Activated naive CD8-positive, alpha-beta T cell treated with anti-CD3 and anti-CD28 coated beads, Interleukin-2, amount 50 U/mL, for 24 hours (primary cell): ENCODE measurements at regions not wholly inside any gene's neighbourhood (a gene's known extent, or its start where the extent isn't known, plus 50 kb on each side); places are given as distances from the start of the nearest gene placed in this dataset.
A peak's percentile ranks its signal among the peaks of the same experiment; 100 is the strongest.
"Not testable (repeated sequence)": the region's sequence is repeated elsewhere in the genome, so short reads cannot be mapped to it uniquely, and the experiment has no call there.

Experiments used
- ATAC-seq: fragments of 150-1000 bp; cut with Tn5 transposase; one replicate; pipeline ENCODE4 v1.10.0; 2021
- DNase-seq: peaks from one replicate; pipeline ENCODE4 v3.0.0; 2021
- H3K27ac Mint-ChIP-seq: one replicate; pipeline ENCODE4 v1.8.0; 2021; ENCODE audit warnings: mild to moderate bottlenecking, mixed read lengths
- H3K27me3 Mint-ChIP-seq: one replicate; pipeline ENCODE4 v1.8.0; 2021; ENCODE audit warnings: mixed read lengths
- H3K36me3 Mint-ChIP-seq: one replicate; pipeline ENCODE4 v1.8.0; 2021; ENCODE audit warnings: low read depth, mixed read lengths
- H3K4me1 Mint-ChIP-seq: one replicate; pipeline ENCODE4 v1.8.0; 2021; ENCODE audit warnings: mixed read lengths
- H3K4me3 Mint-ChIP-seq: one replicate; pipeline ENCODE4 v1.8.0; 2021; ENCODE audit warnings: mild to moderate bottlenecking, moderate library complexity, mixed read lengths
- H3K9me3 Mint-ChIP-seq: one replicate; pipeline ENCODE4 v1.8.0; 2021; ENCODE audit warnings: mixed read lengths

DNA sequence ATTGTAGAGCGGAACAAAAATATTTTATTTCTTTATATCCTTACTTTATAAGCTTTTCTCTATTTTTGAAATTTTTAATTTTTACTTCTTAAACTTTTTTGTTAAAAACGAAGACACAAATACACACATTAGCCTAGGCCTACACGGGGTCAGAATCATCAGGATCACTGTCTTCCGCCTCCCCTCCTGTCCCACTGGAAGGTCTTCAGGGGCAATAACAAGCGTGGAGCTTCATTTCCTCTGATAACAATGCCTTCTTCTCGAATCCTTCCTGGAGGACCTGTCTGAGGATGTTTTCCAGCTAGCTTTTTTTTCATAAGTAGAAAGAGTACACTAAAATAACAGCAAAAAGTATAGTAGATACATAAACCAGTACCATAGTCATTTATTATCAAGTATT is 77.7 kb upstream of the DGKG start:
- Mint-ChIP-seq H3K27ac (no peak overlapping the region), H3K27me3 (no peaks in the 10 kb centered on the region), H3K4me1 (no peaks in the 10 kb centered on the region), H3K9me3 (no peaks in the 10 kb centered on the region), H3K4me3 (no peak overlapping the region), H3K36me3 (no peaks in the 10 kb centered on the region)
- DNase-seq: no peak
- ATAC-seq: no peak

DNA sequence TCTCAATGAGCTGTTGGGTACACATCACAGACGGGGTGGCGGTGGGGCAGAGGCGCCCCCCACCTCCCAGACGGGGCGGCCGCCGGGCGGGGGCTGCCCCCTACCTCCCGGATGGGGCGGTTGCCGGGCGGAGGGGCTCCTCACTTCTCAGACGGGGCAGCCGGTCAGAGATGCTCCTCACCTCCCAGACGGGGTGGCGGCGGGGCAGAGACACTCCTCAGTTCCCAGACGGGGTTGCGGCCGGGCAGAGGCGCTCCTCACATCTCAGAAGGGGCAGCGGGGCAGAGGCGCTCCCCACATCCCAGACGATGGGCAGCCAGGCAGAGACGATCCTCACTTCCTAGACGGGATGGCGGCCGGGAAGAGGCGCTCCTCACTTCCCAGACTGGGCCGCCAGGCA is 73.3 kb upstream of the DGKG start:
- not testable (repeated sequence) for DNase-seq, H3K9me3 Mint-ChIP-seq, H3K36me3 Mint-ChIP-seq, ATAC-seq, H3K27ac Mint-ChIP-seq, H3K27me3 Mint-ChIP-seq, H3K4me3 Mint-ChIP-seq
- peaks cover 11% of the 10 kb centered on the region for H3K4me1 Mint-ChIP-seq

DNA sequence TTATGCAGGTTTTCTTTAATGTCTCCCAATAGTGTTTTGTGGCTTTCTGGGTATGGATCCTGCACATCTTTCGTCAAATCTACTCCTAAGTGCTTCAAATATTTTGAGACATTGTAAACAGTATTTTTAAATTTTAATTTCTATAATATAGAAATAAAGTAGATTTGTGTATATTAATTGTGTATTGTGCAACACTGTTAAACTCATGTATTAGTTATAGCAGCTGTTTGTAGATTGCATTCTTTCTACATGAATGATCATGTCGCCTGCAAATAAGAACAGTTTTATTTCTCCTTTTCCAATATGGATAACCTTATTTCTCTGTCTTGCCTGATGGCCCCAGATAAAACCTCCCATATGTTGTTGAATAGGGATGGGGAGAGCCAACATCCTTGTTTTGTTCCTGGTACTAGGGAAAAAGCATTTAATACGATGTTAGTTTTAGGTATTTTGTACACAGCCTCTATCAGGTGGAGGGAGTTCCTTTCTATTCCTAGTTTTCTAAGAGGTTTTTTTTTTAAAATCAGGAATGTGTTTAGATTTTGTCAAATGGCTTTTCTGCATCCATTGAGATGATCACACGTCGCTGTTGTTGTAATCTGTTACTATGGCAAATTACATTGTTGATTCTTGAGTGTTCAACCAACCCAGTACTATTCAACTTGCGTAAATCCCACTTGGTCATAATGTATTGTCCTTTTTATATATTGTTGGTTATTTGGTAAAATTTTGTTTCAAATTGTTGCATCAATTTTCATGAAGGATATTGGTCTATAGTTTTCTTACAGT is 71.1 kb upstream of the DGKG start:
- H3K4me3 Mint-ChIP-seq: no peak overlapping the region
- no peak for DNase-seq
- H3K27me3 Mint-ChIP-seq: peaks cover 4% of the 10 kb centered on the region
- peaks cover 11% of the 10 kb centered on the region for H3K4me1 Mint-ChIP-seq
- no peak overlapping the region for H3K27ac Mint-ChIP-seq
- no peaks in the 10 kb centered on the region for H3K9me3 Mint-ChIP-seq
- ATAC-seq: no peak
- H3K36me3 Mint-ChIP-seq: no peaks in the 10 kb centered on the region

DNA sequence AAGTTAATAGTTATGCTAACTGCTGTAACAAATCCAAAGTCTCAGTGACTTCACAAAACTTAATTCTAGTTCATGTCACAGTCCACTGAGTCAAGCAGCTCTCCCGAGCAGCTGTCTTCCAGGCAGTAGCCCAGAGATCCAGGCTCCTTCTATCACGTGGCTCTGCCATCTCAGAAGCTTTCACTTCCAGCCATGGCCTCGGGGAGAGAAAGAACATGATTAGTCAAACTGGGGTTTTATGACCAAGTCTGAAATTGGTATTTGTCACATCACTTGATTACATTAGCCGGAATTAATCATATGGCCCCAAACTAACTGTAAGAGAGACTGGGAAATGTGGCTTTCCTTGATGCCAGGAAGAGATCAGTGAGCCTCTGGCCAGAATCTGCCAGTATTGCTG is 70.2 kb upstream of the DGKG start:
- Mint-ChIP-seq H3K4me3 (no peak overlapping the region), H3K9me3 (no peaks in the 10 kb centered on the region), H3K27ac (no peak overlapping the region), H3K27me3 (peaks cover 4% of the 10 kb centered on the region), H3K36me3 (no peaks in the 10 kb centered on the region), H3K4me1 (peaks cover 11% of the 10 kb centered on the region)
- DNase-seq (no peak), ATAC-seq (peak; percentile 69)

DNA sequence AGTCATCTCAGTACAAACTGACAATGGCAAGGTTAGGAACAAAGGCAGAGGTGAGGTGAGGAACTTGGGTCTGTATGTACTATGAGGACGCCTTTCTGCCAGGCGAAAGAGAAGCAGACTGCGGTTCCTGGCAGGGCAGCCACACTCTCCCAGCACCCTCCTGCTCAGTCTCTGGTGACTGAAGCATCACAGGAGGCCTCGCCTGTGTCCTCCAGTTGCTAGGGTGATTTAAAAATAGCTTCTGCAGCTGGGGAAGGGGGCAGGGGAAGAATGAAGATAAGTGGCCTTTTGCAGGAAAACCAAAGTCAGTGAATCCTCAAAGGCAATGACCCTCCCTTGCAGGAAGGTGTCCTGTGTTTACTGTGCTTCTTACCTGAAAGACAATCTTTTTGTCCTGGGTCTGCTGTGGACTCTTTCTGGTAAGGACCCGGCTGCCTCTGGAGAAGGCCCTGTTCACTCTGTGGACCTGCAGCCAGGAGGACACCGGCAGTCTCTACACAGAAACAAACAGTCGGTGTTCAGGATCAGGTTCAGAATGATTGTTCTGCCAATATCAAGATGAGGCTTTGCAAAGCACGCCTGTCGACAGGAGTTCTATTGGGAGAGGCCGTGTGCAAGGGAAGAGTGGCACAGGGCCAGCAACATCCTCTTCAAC is 65.7 kb upstream of the DGKG start:
- no peak overlapping the region for H3K27ac Mint-ChIP-seq
- H3K36me3 Mint-ChIP-seq: no peaks in the 10 kb centered on the region
- H3K27me3 Mint-ChIP-seq: peaks cover 4% of the 10 kb centered on the region
- no peak for DNase-seq
- peaks cover 10% of the 10 kb centered on the region for H3K4me1 Mint-ChIP-seq
- no peaks in the 10 kb centered on the region for H3K9me3 Mint-ChIP-seq
- no peak for ATAC-seq
- no peak overlapping the region for H3K4me3 Mint-ChIP-seq

DNA sequence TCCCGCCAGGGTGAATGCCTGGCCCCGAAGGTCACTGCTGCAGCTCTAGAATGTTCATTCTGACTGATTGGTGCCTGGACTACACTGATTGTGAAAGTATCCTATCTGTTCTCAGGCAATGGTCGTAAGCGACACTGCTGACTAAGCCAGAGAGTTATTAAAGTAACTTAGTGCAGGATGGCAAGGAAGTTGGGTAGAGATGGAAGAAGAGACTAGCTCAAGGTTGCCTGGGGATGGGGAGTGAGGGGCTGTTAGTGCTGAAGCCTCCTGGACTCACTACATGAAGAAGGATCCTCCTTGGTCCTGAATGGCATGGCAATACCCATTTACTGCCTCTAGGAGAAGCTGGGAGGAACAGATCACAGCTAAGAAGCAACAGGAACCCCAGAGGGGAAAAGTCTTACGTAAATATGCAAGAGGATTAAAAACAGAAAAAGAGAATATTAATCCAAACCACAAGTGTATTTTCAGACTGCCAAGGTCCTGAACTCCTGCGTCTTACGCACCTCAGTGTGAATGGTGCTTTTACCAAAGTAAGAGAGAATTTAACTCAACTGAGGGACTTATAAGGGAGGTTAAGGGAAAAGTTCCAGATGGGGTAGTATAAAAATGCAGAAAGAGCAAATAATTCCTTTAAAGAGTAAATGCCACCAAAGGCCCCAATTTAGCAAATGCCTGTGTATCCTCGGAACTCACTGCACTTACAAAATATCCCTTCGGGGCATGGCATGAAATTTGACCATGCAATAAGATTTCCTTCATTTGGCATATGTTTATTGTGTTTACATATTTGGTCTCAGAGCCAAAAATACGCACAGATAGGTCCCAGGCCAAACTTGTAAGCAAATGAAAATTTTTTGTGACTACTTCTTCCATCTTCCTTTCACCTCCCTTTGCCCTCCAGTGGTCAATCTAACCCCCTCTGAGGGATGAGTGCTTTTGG is 64.0 kb upstream of the DGKG start:
- DNase-seq: no peak
- Mint-ChIP-seq H3K4me1 (no peaks in the 10 kb centered on the region), H3K9me3 (no peaks in the 10 kb centered on the region), H3K4me3 (no peak overlapping the region), H3K36me3 (no peaks in the 10 kb centered on the region), H3K27me3 (peaks cover 4% of the 10 kb centered on the region), H3K27ac (no peak overlapping the region)
- no peak for ATAC-seq

DNA sequence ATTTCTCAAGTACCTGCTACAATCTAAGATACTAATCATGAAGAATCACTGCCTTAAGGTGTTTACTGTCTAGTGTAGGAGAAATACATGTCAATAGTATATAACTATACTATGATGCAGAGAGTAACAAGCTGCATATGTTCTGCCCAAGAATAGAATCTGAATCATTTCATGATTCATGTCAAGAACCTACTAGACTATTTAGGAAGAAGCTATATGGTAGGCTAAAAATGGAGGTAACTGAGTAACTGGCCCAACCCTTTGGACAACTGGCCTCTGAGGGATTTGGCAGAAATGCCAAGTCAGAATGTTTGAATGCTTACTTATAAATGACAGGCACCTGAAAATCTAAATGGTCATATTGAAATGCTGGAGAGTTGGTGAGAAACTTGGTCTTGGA is 59.9 kb upstream of the DGKG start:
- ATAC-seq (no peak), DNase-seq (no peak)
- H3K4me3 Mint-ChIP-seq: no peak overlapping the region
- H3K9me3 Mint-ChIP-seq: no peaks in the 10 kb centered on the region
- H3K27ac Mint-ChIP-seq: no peak overlapping the region
- no peaks in the 10 kb centered on the region for H3K36me3 Mint-ChIP-seq
- H3K27me3 Mint-ChIP-seq: peaks cover 11% of the 10 kb centered on the region
- H3K4me1 Mint-ChIP-seq: peaks cover 11% of the 10 kb centered on the region

DNA sequence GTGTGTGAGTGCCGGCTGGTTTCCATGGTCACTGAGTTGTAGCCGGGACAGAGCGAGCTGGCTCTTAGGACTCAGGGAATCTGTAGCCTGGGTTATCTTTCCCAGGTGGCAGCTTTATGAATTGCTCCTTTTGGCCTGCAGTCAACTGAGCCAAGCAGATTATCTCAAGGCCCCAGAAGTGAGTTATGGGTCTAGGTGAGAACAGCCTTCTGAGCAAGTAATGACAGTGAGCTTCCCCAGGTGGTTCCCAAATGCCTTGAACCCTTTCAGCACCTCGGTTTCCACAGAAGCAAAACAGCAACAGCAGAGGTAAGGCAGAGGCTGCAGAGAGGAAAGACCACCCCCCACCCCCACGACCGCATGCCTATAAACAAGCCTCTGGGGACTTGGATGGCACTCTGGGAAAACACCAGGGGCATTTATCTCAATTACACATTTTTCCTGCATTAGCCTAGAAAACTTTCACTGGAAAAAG is 56.7 kb upstream of the DGKG start:
- H3K4me1 Mint-ChIP-seq: peaks cover 24% of the 10 kb centered on the region
- no peaks in the 10 kb centered on the region for H3K36me3 Mint-ChIP-seq
- no peaks in the 10 kb centered on the region for H3K9me3 Mint-ChIP-seq
- ATAC-seq (no peak), DNase-seq (no peak)
- H3K27ac Mint-ChIP-seq: no peak overlapping the region
- no peak overlapping the region for H3K4me3 Mint-ChIP-seq
- peaks cover 25% of the 10 kb centered on the region for H3K27me3 Mint-ChIP-seq

DNA sequence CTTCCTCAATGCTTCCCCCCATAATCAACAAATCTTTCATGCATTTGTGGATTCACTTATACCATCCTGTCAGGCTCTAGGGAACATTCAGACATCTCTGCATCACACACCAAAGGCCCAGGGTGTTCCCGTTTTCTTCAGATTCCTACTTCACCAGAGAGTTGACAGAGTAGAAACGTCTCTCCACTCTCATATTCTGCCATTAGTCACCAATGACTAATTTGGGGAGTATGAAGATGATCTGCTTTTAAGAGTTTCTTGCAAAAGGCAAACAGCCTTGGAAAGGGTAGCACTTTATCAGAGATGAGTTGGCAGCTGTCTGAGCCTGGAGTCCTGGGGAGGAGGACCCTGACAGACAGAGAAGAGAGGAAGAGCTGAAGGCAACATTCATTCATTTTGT is 55.8 kb upstream of the DGKG start:
- Mint-ChIP-seq H3K27me3 (peaks cover 33% of the 10 kb centered on the region), H3K9me3 (no peaks in the 10 kb centered on the region), H3K4me3 (no peak overlapping the region), H3K4me1 (peaks cover 29% of the 10 kb centered on the region), H3K36me3 (no peaks in the 10 kb centered on the region), H3K27ac (no peak overlapping the region)
- ATAC-seq (peak; percentile 84), DNase-seq (no peak)

DNA sequence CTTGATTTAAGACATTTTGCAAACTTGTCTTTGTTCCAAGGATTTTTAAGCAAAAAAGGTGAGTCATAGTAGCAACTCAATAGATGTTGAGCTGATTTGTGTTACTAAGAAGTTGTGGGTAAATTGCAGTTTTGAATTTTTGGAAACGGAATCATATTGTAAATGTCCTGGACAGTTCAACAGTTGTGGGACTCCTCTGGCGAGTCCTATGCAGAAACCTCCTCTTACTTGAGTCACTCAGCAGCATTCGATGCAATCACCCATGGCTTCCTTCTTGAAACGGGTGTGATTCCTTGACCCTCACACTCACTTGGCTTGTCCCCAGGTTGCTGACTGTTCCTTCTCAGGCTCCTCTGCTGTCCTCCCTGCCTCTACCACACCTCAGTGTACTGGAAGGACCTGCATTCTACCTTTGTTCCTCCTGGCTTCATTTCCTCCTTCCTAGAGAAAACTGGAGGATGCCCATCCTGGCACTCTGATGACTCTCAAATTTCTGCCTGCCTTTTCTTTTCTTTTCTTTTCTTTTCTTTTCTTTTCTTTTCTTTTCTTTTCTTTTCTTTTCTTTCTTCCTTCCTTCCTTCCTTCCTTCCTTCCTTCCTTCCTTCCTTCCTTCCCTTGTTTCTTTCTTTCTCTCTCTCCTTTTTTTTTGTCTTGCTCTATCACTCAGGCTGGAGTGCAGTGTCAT is 52.8 kb upstream of the DGKG start:
- no peak overlapping the region for H3K27ac Mint-ChIP-seq
- no peak overlapping the region for H3K4me3 Mint-ChIP-seq
- H3K9me3 Mint-ChIP-seq: no peaks in the 10 kb centered on the region
- H3K27me3 Mint-ChIP-seq: peaks cover 30% of the 10 kb centered on the region
- DNase-seq (no peak), ATAC-seq (no peak)
- H3K4me1 Mint-ChIP-seq: peaks cover 47% of the 10 kb centered on the region
- no peaks in the 10 kb centered on the region for H3K36me3 Mint-ChIP-seq

DNA sequence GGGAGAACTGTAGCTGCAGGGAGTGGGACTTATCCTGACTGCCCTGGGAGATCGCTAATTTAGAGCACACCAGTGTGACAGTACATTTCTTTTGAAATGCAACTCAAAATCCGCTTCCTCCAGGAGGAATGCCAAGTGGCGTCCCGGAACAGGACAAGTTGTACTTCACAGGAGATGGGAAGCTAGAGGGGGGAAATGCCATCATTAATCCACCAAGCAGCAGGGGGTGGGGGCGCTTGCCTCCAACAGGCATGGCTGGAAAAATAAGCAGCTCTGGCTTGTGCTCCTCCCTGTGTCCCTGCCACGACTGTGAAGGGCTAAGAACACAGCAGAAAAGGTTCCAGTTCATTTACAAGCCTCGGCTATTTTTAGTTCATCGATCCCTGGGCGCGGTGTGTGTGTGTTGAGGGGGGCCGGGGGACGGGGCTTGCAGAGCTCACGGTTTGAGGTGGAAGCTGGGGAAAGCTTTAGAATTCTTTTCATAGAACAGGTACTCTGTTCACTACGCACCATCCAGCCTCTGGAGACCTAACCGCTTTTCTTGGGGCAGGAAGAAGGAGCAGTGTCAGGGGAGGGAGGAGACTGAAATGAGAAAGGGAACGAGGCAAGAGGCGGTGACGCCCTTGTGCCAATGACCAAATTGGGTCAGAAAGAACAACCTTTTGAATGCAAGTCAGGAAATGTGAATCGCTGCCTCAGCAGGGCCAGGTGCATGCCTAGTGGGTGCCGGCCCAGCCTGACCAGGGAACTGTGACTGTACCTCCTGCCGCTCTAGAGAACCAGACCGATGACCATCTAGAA is 51.8 kb upstream of the DGKG start:
- ATAC-seq: peak; percentile 23
- Mint-ChIP-seq H3K4me1 (peaks cover 47% of the 10 kb centered on the region), H3K4me3 (peak overlapping the region; percentile 56), H3K27ac (no peak overlapping the region), H3K27me3 (peaks cover 36% of the 10 kb centered on the region), H3K36me3 (no peaks in the 10 kb centered on the region), H3K9me3 (no peaks in the 10 kb centered on the region)
- peak; percentile 16 for DNase-seq

DNA sequence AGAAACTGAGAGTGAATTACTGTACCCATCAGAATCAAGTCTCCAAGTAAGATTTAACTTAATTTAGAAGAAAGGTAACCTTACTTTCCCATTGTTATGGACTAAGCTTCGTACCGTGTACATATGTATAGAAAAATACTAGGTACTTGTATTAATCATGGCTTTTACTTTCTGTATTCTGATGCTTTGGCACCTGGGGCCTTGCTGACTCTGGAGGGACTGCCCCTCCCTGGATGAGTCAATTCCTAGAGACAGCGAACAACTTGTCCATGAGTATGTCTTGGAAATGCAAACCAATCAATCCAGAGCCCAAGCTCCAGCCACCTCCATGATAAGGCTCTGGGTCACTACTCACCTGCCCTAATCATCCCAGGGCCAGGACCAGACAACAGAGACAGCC is 50.0 kb upstream of the DGKG start:
- Mint-ChIP-seq H3K36me3 (no peaks in the 10 kb centered on the region), H3K4me1 (peaks cover 36% of the 10 kb centered on the region), H3K4me3 (no peak overlapping the region), H3K27ac (no peak overlapping the region), H3K27me3 (peaks cover 35% of the 10 kb centered on the region), H3K9me3 (no peaks in the 10 kb centered on the region)
- DNase-seq (peak; percentile 16), ATAC-seq (peak; percentile 91)
